Duodenal mucosa (tissue), 2 donors: ENCODE measurements at regions not wholly inside any gene's neighbourhood (a gene's known extent, or its start where the extent isn't known, plus 50 kb on each side); places are given as distances from the start of the nearest gene placed in this dataset.

Source experiments
- H3K27ac ChIP-seq: one replicate; pipeline ENCODE4 v1.7.0; 2013; ENCODE audit warnings: low read depth, low read length
- H3K27me3 ChIP-seq, 2 donors: one replicate each; pipeline ENCODE4 v1.7.0; 2013; ENCODE audit warnings: low read length in 2 of 2, control low read depth in 1 of 2; ENCODE audit not compliant: insufficient read depth in 2 of 2, control insufficient read depth in 1 of 2
- H3K36me3 ChIP-seq, 2 donors: one replicate each; pipeline ENCODE4 v1.7.0; 2013; ENCODE audit warnings: low read length in 2 of 2, control low read depth in 1 of 2; ENCODE audit not compliant: insufficient read depth in 2 of 2, control insufficient read depth in 1 of 2
- H3K4me1 ChIP-seq, 2 donors: one replicate each; pipeline ENCODE4 v1.7.0; 2013; ENCODE audit warnings: low read length in 2 of 2, control low read depth in 1 of 2; ENCODE audit not compliant: insufficient read depth in 2 of 2, control insufficient read depth in 1 of 2
- H3K4me3 ChIP-seq, 2 donors: one replicate each; pipeline ENCODE4 v1.7.0; 2013; ENCODE audit warnings: low read length in 2 of 2, low read depth in 1 of 2
- H3K9ac ChIP-seq, 2 donors: one replicate each; pipeline ENCODE4 v1.7.0; 2013; ENCODE audit warnings: low read length in 2 of 2, low read depth in 1 of 2
- H3K9me3 ChIP-seq, 2 donors: one replicate each; pipeline ENCODE4 v1.7.0; 2013; ENCODE audit warnings: low read length in 2 of 2, control low read depth in 1 of 2; ENCODE audit not compliant: control insufficient read depth in 1 of 2

DNA sequence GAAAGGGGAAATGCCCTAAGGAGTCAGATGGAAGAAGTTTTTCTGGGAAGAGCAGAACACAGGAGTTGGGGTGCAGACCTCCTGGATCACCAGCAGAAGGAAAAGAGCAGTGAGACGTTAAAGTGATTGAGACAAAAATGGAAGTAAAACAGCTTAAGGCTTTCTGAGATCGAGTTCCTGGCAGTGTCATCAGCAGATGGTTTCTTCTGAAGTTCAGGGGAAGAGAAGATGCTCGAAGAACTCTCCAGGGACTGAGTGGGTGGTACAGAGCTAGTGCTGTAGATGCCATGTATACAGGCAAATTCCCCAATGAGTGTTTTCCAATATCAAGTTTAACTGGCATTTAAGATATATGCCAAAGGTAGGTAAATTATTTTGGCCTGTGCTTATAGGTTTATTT is 272.2 kb upstream of the KLF12 start:
- no peaks in the 10 kb centered on the region for H3K9me3 ChIP-seq
- H3K4me3 ChIP-seq, result no peak overlapping the region
- H3K9ac ChIP-seq, result no peak overlapping the region
- no peaks in the 10 kb centered on the region for H3K4me1 ChIP-seq
- no peaks in the 10 kb centered on the region for H3K36me3 ChIP-seq
- no peaks in the 10 kb centered on the region for H3K27me3 ChIP-seq
- H3K27ac ChIP-seq, result no peak overlapping the region

DNA sequence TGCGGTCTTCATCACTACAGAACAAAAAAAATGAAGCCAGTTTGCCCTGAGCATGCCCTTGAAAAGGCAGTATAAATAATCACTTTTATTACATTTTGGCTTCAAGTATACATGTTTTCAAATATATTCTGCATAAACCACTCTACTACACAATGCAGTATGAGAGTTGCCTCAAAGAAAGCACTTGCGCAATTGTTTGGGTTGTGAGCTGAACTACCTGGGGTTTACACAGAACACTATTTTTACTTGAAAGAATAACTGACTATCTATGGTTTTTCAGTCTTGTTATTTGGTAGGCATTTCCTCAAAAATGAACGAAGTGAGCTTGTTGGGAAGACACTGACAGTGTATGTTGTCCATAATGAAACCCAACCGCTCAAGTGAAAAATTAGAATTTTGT is 264.4 kb upstream of the KLF12 start:
- Histone ChIP-seq H3K36me3 (no peaks in the 10 kb centered on the region), H3K9ac (no peak overlapping the region), H3K9me3 (no peaks in the 10 kb centered on the region), H3K4me3 (no peak overlapping the region), H3K27me3 (no peaks in the 10 kb centered on the region), H3K4me1 (no peaks in the 10 kb centered on the region), H3K27ac (no peak overlapping the region)

DNA sequence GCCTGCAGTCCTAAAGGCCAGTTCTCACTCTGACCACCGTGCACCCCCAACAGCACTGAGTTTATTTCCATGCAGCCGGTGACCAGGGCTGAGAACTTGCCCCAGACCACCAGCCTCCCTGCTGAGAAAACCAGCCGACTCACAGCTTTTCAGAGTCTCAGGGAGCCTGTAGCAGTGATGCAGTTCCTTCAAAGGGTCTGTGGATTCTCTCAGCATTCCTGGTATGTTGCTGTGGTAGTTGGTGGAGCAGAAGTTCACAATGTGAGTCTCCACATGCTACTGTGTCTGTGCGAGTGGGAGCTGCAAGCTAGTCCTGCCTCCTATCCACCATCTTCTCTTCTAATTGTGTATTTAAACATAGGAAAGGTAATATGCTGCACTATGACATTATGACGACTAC is 254.9 kb upstream of the KLF12 start:
- Histone ChIP-seq H3K36me3 (no peaks in the 10 kb centered on the region), H3K9me3 (no peaks in the 10 kb centered on the region), H3K27ac (no peak overlapping the region), H3K4me3 (no peak overlapping the region), H3K27me3 (no peaks in the 10 kb centered on the region), H3K9ac (no peak overlapping the region), H3K4me1 (no peaks in the 10 kb centered on the region)

DNA sequence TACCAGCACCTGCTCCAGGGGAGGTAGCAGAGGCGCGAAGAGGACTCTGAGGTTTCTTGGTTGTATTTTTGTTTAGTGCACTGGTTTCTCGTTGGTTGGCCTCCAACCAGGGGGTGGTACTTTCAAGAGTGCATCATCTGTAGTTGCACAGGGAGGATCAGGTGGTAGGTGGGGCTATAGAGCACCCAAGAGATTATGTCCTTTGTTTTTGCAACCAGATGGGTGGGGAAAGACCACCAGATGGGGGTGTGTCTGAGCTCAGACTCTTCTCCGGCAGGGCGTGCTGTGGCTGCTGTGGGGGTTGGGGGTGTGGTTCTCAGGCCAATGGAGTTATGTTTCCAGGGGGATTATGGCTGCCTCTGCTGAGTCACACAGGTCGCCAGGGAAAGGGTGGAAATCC is 254.4 kb upstream of the KLF12 start:
- H3K4me3 ChIP-seq, result no peak overlapping the region
- no peaks in the 10 kb centered on the region for H3K36me3 ChIP-seq
- no peaks in the 10 kb centered on the region for H3K4me1 ChIP-seq
- no peaks in the 10 kb centered on the region for H3K27me3 ChIP-seq
- no peak overlapping the region for H3K9ac ChIP-seq
- H3K27ac ChIP-seq, result no peak overlapping the region
- no peaks in the 10 kb centered on the region for H3K9me3 ChIP-seq

DNA sequence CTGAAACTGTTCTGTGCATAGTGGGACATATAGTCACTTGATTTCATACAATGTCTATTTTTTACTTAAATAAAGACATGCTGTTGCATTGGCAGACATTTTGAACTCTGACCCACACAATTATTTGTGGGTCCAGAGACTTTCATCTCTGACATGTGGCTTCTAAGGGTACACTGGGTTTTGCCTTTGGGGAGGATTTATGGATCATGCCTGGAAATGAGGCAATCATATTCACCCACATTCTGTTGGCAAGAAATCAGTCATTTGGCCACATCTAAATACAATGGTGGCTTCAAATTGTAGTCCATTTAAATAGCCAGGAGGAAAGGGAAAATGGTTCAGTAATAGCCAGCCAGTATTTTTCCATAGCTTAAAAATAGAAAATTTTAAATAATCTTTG is 238.3 kb upstream of the KLF12 start:
- H3K9me3 ChIP-seq, result no peaks in the 10 kb centered on the region
- H3K4me3 ChIP-seq, result no peak overlapping the region
- H3K27ac ChIP-seq, result no peak overlapping the region
- H3K9ac ChIP-seq, result no peak overlapping the region
- no peaks in the 10 kb centered on the region for H3K36me3 ChIP-seq
- no peaks in the 10 kb centered on the region for H3K27me3 ChIP-seq
- no peaks in the 10 kb centered on the region for H3K4me1 ChIP-seq

DNA sequence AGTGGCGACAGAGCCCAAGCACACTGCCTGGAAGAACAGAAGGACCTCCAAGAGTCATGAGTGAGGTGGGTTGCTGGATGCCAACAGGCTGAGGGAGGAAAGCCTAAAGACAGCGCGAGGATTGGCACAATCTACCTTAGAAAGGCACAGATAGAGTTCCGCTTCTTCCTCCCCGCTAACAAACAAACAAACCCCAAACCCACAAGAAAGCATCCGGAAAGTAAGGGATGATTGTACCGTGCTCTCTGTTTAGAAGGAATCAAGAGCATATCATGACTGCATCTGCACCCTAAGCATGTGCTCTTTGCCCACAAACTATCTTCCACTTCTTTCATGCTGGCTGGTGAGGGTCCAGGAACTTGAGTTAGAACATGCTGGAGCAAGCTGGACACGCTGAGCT is 233.0 kb upstream of the KLF12 start:
- Histone ChIP-seq H3K9ac (no peak overlapping the region), H3K27ac (no peak overlapping the region), H3K27me3 (no peaks in the 10 kb centered on the region), H3K4me1 (no peaks in the 10 kb centered on the region), H3K4me3 (no peak overlapping the region), H3K9me3 (no peaks in the 10 kb centered on the region), H3K36me3 (no peaks in the 10 kb centered on the region)

DNA sequence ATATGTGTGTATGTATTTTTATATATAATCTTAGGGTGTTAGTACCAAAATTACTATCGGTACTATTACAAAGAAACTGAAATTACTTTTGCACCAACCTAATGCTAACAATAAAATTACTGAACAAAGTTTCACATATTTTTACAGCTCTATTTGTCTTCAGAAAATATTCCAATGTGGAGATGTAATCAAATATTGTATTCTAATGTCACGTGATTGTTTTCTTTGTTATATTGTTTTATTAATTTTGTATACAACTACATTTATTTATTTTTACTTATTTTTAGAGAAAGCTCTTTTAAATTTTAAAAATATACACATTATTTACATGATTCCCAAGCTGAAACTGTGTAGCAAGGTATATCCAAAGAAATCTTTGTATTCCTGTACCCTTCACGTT is 227.1 kb upstream of the KLF12 start:
- no peak overlapping the region for H3K9ac ChIP-seq
- H3K4me1 ChIP-seq, result no peaks in the 10 kb centered on the region
- H3K36me3 ChIP-seq, result no peaks in the 10 kb centered on the region
- H3K4me3 ChIP-seq, result no peak overlapping the region
- H3K27me3 ChIP-seq, result no peaks in the 10 kb centered on the region
- no peaks in the 10 kb centered on the region for H3K9me3 ChIP-seq
- H3K27ac ChIP-seq, result no peak overlapping the region

DNA sequence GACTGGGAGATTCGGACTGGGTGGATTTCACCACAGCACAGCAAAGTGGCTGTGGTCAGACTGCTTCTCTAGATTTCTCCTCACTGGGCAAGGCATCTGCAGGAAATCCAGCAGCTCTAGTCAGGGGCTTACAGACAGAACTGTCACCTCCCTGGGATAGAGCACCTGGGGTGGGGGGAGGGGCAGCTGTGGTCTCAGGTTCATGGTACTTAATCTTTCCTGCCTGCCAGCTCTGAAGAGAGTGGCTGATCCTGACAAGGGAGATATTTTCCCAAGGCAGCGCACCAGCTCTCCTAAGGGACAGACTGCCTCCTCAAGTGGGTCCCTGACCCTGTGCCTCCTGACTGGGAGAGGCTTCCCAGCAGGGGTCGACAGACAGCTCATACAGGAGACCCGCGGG is 212.8 kb upstream of the KLF12 start:
- Histone ChIP-seq H3K9ac (no peak overlapping the region), H3K4me1 (no peaks in the 10 kb centered on the region), H3K4me3 (no peak overlapping the region), H3K36me3 (no peaks in the 10 kb centered on the region), H3K9me3 (no peaks in the 10 kb centered on the region), H3K27me3 (no peaks in the 10 kb centered on the region), H3K27ac (no peak overlapping the region)

DNA sequence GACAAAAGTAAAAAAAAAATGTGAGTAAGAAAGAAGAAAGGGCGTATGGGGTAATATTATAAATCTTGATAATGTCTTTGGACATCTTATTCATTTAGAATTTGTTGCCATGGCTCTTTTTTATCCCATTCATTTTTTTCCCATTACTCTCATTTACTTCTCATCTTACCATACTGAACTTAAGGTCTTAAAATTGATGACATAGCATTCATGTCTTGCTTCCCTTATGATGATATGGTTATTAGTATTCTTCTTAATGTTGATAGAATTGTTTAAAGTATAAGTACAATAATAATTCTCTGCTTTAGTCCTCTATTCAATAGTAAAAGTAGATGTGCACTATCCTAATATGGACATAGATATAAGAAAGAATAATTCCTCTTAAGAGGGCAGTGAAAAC is 204.1 kb upstream of the KLF12 start:
- Histone ChIP-seq H3K4me1 (no peaks in the 10 kb centered on the region), H3K36me3 (no peaks in the 10 kb centered on the region), H3K9ac (no peak overlapping the region)

DNA sequence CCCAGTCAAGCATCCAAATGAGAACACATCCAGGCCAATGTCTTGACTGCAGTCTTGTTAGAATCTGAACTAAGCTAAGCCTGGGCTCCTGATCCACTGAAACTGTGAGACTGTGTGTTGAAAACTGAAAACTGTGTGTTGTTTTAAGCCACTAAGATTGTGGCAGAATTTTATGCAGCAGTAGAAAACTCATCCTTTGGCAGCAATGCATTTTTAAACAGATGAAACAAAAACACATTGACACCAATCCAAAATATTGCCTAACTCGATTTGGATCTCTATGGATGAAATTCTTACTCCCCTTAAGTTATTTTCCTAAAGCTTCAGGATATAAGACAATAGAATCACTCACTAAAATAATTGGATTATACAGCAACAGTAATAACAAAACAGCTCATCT is 202.3 kb upstream of the KLF12 start:
- H3K4me1 ChIP-seq, result no peaks in the 10 kb centered on the region
- H3K36me3 ChIP-seq, result no peaks in the 10 kb centered on the region
- no peak overlapping the region for H3K4me3 ChIP-seq
- no peak overlapping the region for H3K27ac ChIP-seq
- H3K9ac ChIP-seq, result no peak overlapping the region
- H3K9me3 ChIP-seq, result no peaks in the 10 kb centered on the region
- no peaks in the 10 kb centered on the region for H3K27me3 ChIP-seq

More for the DNA sequence above, 204.1 kb upstream of the KLF12 start:
- Histone ChIP-seq H3K27me3 (no peaks in the 10 kb centered on the region), H3K4me3 (no peak overlapping the region), H3K27ac (no peak overlapping the region), H3K9me3 (no peaks in the 10 kb centered on the region)

DNA sequence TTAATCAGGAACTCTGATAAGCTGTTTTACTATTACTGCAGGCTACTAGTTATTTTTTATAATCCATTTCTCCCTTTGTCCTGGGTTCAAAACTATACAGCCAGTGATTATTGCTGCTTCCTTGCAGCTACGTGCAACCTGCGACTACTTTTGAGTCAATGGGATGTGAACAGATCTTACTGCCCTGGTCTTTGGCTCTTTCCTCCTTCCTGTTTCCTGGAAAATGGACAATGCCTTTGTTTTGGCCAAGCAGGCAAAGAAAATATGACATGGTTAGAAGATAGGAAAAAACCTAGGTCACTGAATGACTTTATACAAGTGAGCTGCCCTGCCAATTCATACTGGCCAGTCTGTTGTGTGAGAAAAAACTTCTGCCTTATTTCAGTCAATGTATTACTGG is 201.2 kb upstream of the KLF12 start:
- no peak overlapping the region for H3K27ac ChIP-seq
- no peaks in the 10 kb centered on the region for H3K9me3 ChIP-seq
- no peaks in the 10 kb centered on the region for H3K27me3 ChIP-seq
- H3K4me3 ChIP-seq, result no peak overlapping the region
- H3K9ac ChIP-seq, result no peak overlapping the region
- no peaks in the 10 kb centered on the region for H3K4me1 ChIP-seq
- H3K36me3 ChIP-seq, result no peaks in the 10 kb centered on the region
